B cell (primary cell): ENCODE measurements at regions not wholly inside any gene's neighbourhood (a gene's known extent, or its start where the extent isn't known, plus 50 kb on each side); places are given as distances from the start of the nearest gene placed in this dataset.
"Not testable (repeated sequence)": the region's sequence is repeated elsewhere in the genome, so short reads cannot be mapped to it uniquely, and the experiment has no call there.

Experiments used
- ATAC-seq: fragments of 200-7000 bp; cut with Tn5 transposase; one replicate; pipeline ENCODE4 v1.10.0; 2021; ENCODE audit warnings: low read depth, mild to moderate bottlenecking, moderate number of reproducible peaks, moderate library complexity
- CTCF ChIA-PET: fragments of 350-600 bp; sonication (Branson Sonifier 250); formaldehyde crosslinking; loops from one replicate; lab custom pipeline; 2021; ENCODE audit warnings: antibody characterized with exemption, inconsistent platforms; lab: Charles Lee
- POLR2A ChIA-PET: fragments of 350-600 bp; sonication (Branson Sonifier 250); formaldehyde crosslinking; loops from one replicate; lab custom pipeline; 2021; ENCODE audit warnings: antibody characterized with exemption; lab: Charles Lee
- DNase-seq: peaks from one replicate; pipeline ENCODE4 v3.0.0; 2013
- H2AFZ ChIP-seq: 2 replicates; pipeline ENCODE4 v1.6.1; 2012; ENCODE audit warnings: mild to moderate bottlenecking, low read depth, low read length; ENCODE audit not compliant: insufficient read depth, poor library complexity, severe bottlenecking
- H3K27ac ChIP-seq, 2 donors: 1 replicate in 1 of 2; 2 replicates in 1 of 2; pipeline ENCODE4 v1.5.1; 2012 to 2013; ENCODE audit warnings: low read length in 2 of 2, mild to moderate bottlenecking in 2 of 2, moderate library complexity in 1 of 2
- H3K27me3 ChIP-seq, 4 experiments: fragments of 200-600 bp in 1 of 4; sonication (generic) in 1 of 4; replicated peaks in 1 of 4; 1 replicate in 2 of 4; 2 replicates in 2 of 4; pipeline versions ENCODE4 v1.6.1 to v1.7.0; 2013 to 2016; ENCODE audit warnings: low read length in 3 of 4, mild to moderate bottlenecking in 2 of 4, mixed read lengths in 1 of 4, moderate library complexity in 1 of 4; ENCODE audit not compliant: insufficient read depth in 4 of 4, control insufficient read depth in 3 of 4; ENCODE audit errors: control extremely low read depth in 1 of 4
- H3K36me3 ChIP-seq, 2 experiments: replicated peaks in 1 of 2; 1 replicate in 1 of 2; 2 replicates in 1 of 2; pipeline versions ENCODE4 v1.6.1 to v1.7.1; 2013; ENCODE audit warnings: low read length in 1 of 2; ENCODE audit not compliant: insufficient read depth in 2 of 2, control insufficient read depth in 1 of 2; ENCODE audit errors: control extremely low read depth in 1 of 2, extremely low read depth in 1 of 2
- H3K4me1 ChIP-seq, 2 donors: fragments of 200-600 bp in 1 of 2; sonication (generic) in 1 of 2; 1 replicate in 1 of 2; 2 replicates in 1 of 2; pipeline versions ENCODE4 v1.5.1 to v1.6.1; 2013 to 2017; ENCODE audit warnings: low read length in 2 of 2; ENCODE audit not compliant: control insufficient read depth in 2 of 2, insufficient read depth in 2 of 2
- H3K4me2 ChIP-seq: replicated peaks from 2 replicates; pipeline ENCODE3; 2012; ENCODE audit warnings: mild to moderate bottlenecking, low read depth, low read length; ENCODE audit not compliant: poor library complexity, severe bottlenecking
- H3K4me3 ChIP-seq, 5 experiments: fragments of 200-600 bp in 1 of 5; sonication (generic) in 1 of 5; 1 replicate in 3 of 5; 2 replicates in 2 of 5; pipeline versions ENCODE4 v1.5.1 to v1.7.0; 2011 to 2016; ENCODE audit warnings: low read length in 4 of 5, mild to moderate bottlenecking in 4 of 5, low read depth in 2 of 5, control low read depth in 1 of 5, moderate library complexity in 1 of 5; ENCODE audit not compliant: insufficient read depth in 1 of 5; ENCODE audit errors: control extremely low read depth in 1 of 5, extremely low read depth in 1 of 5
- H3K79me2 ChIP-seq: fragments of 200-600 bp; sonication (generic); one replicate; pipeline ENCODE4 v1.6.0; 2016; ENCODE audit warnings: low read length; ENCODE audit not compliant: control insufficient read depth, insufficient read depth
- H3K9ac ChIP-seq: fragments of 200-600 bp; sonication (generic); 2 replicates; pipeline ENCODE4 v1.6.1; 2017; ENCODE audit warnings: mild to moderate bottlenecking, low read length, moderate library complexity
- H3K9me3 ChIP-seq, 3 donors: one replicate each; pipeline versions ENCODE4 v1.6.1 to v1.7.1; 2013; ENCODE audit warnings: low read length in 2 of 3; ENCODE audit not compliant: control insufficient read depth in 2 of 3, insufficient read depth in 1 of 3; ENCODE audit errors: control extremely low read depth in 1 of 3
- H4K20me1 ChIP-seq: 2 replicates; pipeline ENCODE4 v1.6.0; 2012; ENCODE audit warnings: mild to moderate bottlenecking, low read length; ENCODE audit not compliant: insufficient read depth, control insufficient read depth, poor library complexity, severe bottlenecking
- H3K27ac Mint-ChIP-seq: one replicate; pipeline ENCODE4 v1.8.0; 2021; ENCODE audit warnings: mixed read lengths
- H3K27me3 Mint-ChIP-seq: one replicate; pipeline ENCODE4 v1.8.0; 2021; ENCODE audit warnings: mixed read lengths
- H3K4me1 Mint-ChIP-seq: one replicate; pipeline ENCODE4 v1.8.0; 2021; ENCODE audit warnings: mixed read lengths
- H3K4me3 Mint-ChIP-seq: one replicate; pipeline ENCODE4 v1.8.0; 2021; ENCODE audit warnings: mixed read lengths
- H3K9me3 Mint-ChIP-seq: one replicate; pipeline ENCODE4 v1.8.0; 2022; ENCODE audit warnings: mixed read lengths; ENCODE audit not compliant: insufficient read depth
- EZH2 ChIP-seq: IDR thresholded peaks from 2 replicates; pipeline ENCODE4 v1.6.1; 2012; ENCODE audit warnings: borderline replicate concordance, low read depth, mild to moderate bottlenecking, moderate library complexity, low read length; ENCODE audit not compliant: insufficient read depth, poor library complexity, severe bottlenecking
- WGBS: methylation state at CpG from one replicate; pipeline ENCODE4 v1.1.5; 2013; ENCODE audit warnings: missing lambda C conversion rate; ENCODE audit not compliant: insufficient coverage; 5-methylcytosine and 5-hydroxymethylcytosine counted together
- intact Hi-C: fragments of 100-400 bp; cut with micrococcal nuclease; formaldehyde crosslinking; loops from one replicate; pipeline ENCODE4 v1.10.0; 2022
- TF ChIP-seq, protein P1 (sequence below): fragments of 200-600 bp; IDR thresholded peaks from one replicate; pipeline ENCODE4 v1.8.0; 2022; ENCODE audit warnings: antibody characterized with exemption, mild to moderate bottlenecking

GRCh38 chr5:51810592-51810991, 427.3 kb downstream of the ISL1 start:
- no peaks in the 10 kb centered on the region for H3K27me3 ChIP-seq
- no CpG with 5 or more reads among the region's 3 CpGs for WGBS
- TF ChIP-seq EZH2 = no peak
- TF ChIP-seq, protein P1, sequence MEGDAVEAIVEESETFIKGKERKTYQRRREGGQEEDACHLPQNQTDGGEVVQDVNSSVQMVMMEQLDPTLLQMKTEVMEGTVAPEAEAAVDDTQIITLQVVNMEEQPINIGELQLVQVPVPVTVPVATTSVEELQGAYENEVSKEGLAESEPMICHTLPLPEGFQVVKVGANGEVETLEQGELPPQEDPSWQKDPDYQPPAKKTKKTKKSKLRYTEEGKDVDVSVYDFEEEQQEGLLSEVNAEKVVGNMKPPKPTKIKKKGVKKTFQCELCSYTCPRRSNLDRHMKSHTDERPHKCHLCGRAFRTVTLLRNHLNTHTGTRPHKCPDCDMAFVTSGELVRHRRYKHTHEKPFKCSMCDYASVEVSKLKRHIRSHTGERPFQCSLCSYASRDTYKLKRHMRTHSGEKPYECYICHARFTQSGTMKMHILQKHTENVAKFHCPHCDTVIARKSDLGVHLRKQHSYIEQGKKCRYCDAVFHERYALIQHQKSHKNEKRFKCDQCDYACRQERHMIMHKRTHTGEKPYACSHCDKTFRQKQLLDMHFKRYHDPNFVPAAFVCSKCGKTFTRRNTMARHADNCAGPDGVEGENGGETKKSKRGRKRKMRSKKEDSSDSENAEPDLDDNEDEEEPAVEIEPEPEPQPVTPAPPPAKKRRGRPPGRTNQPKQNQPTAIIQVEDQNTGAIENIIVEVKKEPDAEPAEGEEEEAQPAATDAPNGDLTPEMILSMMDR = no peak
- H3K4me1 ChIP-seq = no peaks in the 10 kb centered on the region
- H3K27ac Mint-ChIP-seq = no peak overlapping the region
- ChIA-PET CTCF (no interaction called here), POLR2A (no interaction called here)
- H4K20me1 ChIP-seq = no peaks in the 10 kb centered on the region
- intact Hi-C loops = no loop called here
- ATAC-seq (no peak), DNase-seq (no peak)
- H3K79me2 ChIP-seq = no peaks in the 10 kb centered on the region
- H3K4me3 ChIP-seq = no peak overlapping the region
- no peaks in the 10 kb centered on the region for H3K36me3 ChIP-seq
- H3K9me3 ChIP-seq = no peaks in the 10 kb centered on the region
- no peak overlapping the region for H3K4me2 ChIP-seq
- no peak overlapping the region for H3K9ac ChIP-seq
- no peaks in the 10 kb centered on the region for H3K4me1 Mint-ChIP-seq
- no peaks in the 10 kb centered on the region for H3K27me3 Mint-ChIP-seq
- H3K9me3 Mint-ChIP-seq = no peaks in the 10 kb centered on the region
- no peak overlapping the region for H3K4me3 Mint-ChIP-seq
- no peak overlapping the region for H2AFZ ChIP-seq
- H3K27ac ChIP-seq = no peak overlapping the region

DNA sequence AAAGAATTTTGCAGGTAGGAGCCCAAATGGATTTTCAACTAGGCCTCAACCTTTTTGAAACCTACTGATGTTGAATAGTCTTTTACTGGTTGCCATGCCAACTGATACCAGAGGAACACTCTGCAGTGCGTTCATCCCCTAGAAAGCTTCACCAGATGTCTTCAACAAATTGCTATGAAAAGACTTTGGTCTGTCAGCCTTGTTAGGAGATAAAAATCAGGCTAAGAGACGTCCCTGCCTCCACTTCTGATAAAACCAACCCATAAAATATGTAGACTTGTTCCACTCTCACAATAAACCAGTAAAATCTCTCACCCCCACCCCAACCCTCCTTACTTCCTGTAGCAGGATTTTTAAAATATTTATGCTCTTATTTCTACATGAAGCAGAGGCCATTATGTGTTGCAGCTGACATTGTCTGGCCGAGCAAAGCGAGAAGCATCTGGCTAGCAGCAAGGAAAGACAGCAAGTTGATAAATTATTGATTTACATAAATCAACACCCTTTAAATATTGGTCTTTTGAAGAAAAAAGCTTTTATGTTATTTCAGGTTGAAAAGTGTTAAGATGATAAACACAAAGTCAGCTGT, 428.7 kb downstream of the ISL1 start:
- intact Hi-C loops = no loop called here
- Histone ChIP-seq H3K27me3 (no peaks in the 10 kb centered on the region), H3K4me2 (no peak overlapping the region), H3K27ac (no peak overlapping the region), H3K36me3 (no peaks in the 10 kb centered on the region), H3K9ac (no peak overlapping the region), H2AFZ (no peak overlapping the region), H3K79me2 (no peaks in the 10 kb centered on the region), H3K4me3 (no peak overlapping the region), H4K20me1 (no peaks in the 10 kb centered on the region), H3K9me3 (no peaks in the 10 kb centered on the region), H3K4me1 (no peaks in the 10 kb centered on the region)
- Mint-ChIP-seq H3K27me3 (no peaks in the 10 kb centered on the region), H3K9me3 (no peaks in the 10 kb centered on the region), H3K4me3 (no peak overlapping the region), H3K27ac (no peak overlapping the region), H3K4me1 (no peaks in the 10 kb centered on the region)
- DNase-seq (no peak), ATAC-seq (no peak)
- TF ChIP-seq, protein P1 = no peak
- TF ChIP-seq EZH2 = no peak
- CTCF ChIA-PET = no interaction called here
- POLR2A ChIA-PET = no interaction called here
- no CpG with 5 or more reads among the region's 4 CpGs for WGBS

- H3K79me2 ChIP-seq, H3K4me3 Mint-ChIP-seq, DNase-seq, H3K4me1 Mint-ChIP-seq, H3K9me3 Mint-ChIP-seq, intact Hi-C loops, H2AFZ ChIP-seq, H3K4me2 ChIP-seq, H3K4me1 ChIP-seq, ATAC-seq, H3K9ac ChIP-seq, POLR2A ChIA-PET, H4K20me1 ChIP-seq, H3K27me3 ChIP-seq, H3K36me3 ChIP-seq, H3K27me3 Mint-ChIP-seq, H3K27ac ChIP-seq, CTCF ChIA-PET, H3K9me3 ChIP-seq, H3K27ac Mint-ChIP-seq, H3K4me3 ChIP-seq: not testable (repeated sequence)
- 91% methylated on average over 2 of the region's 3 CpGs for WGBS
Observed at GRCh38 chr5:51814817-51815216, 431.6 kb downstream of the ISL1 start.
